Esophagus squamous epithelium (tissue), 4 donors: ENCODE measurements at regions not wholly inside any gene's neighbourhood (a gene's known extent, or its start where the extent isn't known, plus 50 kb on each side); places are given as distances from the start of the nearest gene placed in this dataset.

Experiments used
- CTCF ChIP-seq, 6 experiments: fragments of 450-650 bp in 4 of 6; fragments of 200-600 bp in 2 of 6; sonication (generic) in 2 of 6; IDR thresholded peaks; one replicate each; pipeline ENCODE4 v1.5.1; 2016 to 2019; ENCODE audit warnings: antibody characterized with exemption in 6 of 6, mild to moderate bottlenecking in 4 of 6, moderate library complexity in 4 of 6
- POLR2A ChIP-seq, 4 donors: fragments of 450-650 bp; IDR thresholded peaks; one replicate each; pipeline ENCODE4 v1.6.1; 2017; ENCODE audit warnings: antibody characterized with exemption in 4 of 4, mild to moderate bottlenecking in 4 of 4, moderate library complexity in 3 of 4

- TF ChIP-seq POLR2A (IDR thresholded peaks at IDR 0.05) (no peak), CTCF (IDR thresholded peaks at IDR 0.05) (no peak)
Observed at GRCh38 chr16:88328313-88328980, 54.3 kb upstream of the ZNF469 start.
